ENCODE measurements at regions not wholly inside any gene's neighbourhood (a gene's known extent, or its start where the extent isn't known, plus 50 kb on each side); places are given as distances from the start of the nearest gene placed in this dataset.

DNA sequence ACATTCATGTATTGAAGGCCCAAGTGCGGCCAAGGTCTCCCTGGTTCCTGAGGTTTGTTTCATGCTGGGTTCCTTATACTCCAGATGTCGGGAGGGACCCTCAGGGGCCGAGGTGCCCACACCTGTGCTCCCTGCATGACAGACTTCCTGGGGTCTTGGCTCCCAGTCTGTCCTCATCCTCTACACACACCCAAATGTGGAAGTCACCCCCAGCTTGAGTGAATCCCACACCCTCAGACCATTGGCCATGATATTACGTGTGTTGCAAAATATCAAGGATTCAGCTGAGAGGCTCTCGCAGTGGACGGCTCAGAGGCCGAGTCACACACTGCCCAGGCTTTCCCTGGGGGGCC is 82.2 kb upstream of the DUSP22 start:
- TF ChIP-seq, protein P1, sequence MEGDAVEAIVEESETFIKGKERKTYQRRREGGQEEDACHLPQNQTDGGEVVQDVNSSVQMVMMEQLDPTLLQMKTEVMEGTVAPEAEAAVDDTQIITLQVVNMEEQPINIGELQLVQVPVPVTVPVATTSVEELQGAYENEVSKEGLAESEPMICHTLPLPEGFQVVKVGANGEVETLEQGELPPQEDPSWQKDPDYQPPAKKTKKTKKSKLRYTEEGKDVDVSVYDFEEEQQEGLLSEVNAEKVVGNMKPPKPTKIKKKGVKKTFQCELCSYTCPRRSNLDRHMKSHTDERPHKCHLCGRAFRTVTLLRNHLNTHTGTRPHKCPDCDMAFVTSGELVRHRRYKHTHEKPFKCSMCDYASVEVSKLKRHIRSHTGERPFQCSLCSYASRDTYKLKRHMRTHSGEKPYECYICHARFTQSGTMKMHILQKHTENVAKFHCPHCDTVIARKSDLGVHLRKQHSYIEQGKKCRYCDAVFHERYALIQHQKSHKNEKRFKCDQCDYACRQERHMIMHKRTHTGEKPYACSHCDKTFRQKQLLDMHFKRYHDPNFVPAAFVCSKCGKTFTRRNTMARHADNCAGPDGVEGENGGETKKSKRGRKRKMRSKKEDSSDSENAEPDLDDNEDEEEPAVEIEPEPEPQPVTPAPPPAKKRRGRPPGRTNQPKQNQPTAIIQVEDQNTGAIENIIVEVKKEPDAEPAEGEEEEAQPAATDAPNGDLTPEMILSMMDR (tag by site-specific recombination; IDR thresholded peaks at IDR 0.05) = no peak
- TF ChIP-seq, protein P2, sequence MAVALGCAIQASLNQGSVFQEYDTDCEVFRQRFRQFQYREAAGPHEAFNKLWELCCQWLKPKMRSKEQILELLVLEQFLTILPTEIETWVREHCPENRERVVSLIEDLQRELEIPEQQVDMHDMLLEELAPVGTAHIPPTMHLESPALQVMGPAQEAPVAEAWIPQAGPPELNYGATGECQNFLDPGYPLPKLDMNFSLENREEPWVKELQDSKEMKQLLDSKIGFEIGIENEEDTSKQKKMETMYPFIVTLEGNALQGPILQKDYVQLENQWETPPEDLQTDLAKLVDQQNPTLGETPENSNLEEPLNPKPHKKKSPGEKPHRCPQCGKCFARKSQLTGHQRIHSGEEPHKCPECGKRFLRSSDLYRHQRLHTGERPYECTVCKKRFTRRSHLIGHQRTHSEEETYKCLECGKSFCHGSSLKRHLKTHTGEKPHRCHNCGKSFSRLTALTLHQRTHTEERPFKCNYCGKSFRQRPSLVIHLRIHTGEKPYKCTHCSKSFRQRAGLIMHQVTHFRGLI (tag by site-specific recombination; IDR thresholded peaks at IDR 0.05) = no peak
- TF ChIP-seq, protein P3, sequence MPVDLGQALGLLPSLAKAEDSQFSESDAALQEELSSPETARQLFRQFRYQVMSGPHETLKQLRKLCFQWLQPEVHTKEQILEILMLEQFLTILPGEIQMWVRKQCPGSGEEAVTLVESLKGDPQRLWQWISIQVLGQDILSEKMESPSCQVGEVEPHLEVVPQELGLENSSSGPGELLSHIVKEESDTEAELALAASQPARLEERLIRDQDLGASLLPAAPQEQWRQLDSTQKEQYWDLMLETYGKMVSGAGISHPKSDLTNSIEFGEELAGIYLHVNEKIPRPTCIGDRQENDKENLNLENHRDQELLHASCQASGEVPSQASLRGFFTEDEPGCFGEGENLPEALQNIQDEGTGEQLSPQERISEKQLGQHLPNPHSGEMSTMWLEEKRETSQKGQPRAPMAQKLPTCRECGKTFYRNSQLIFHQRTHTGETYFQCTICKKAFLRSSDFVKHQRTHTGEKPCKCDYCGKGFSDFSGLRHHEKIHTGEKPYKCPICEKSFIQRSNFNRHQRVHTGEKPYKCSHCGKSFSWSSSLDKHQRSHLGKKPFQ (tag by site-specific recombination; IDR thresholded peaks at IDR 0.05) = no peak
- TF ChIP-seq ZNF274 (IDR thresholded peaks at IDR 0.05; ENCODE audit: low read length) = no peak
- no peak for TF ChIP-seq ZNF274 (tag by site-specific recombination; IDR thresholded peaks at IDR 0.05; ENCODE audit: borderline replicate concordance)
- TF ChIP-seq SCRT2 (tag by site-specific recombination; IDR thresholded peaks at IDR 0.05) = no peak
- TF ChIP-seq GFI1B (tag by site-specific recombination; IDR thresholded peaks at IDR 0.05) = no peak
- no peak for TF ChIP-seq SP3 (tag by site-specific recombination; IDR thresholded peaks at IDR 0.05)
- no peak for TF ChIP-seq ZNF561 (tag by site-specific recombination; IDR thresholded peaks at IDR 0.05; ENCODE audit: borderline replicate concordance)

All from HEK293 (cell line).